WTC11 (cell line): ENCODE measurements at regions not wholly inside any gene's neighbourhood (a gene's known extent, or its start where the extent isn't known, plus 50 kb on each side); places are given as distances from the start of the nearest gene placed in this dataset.

Source experiments
- ATF3 ChIP-seq: sonication (generic); formaldehyde crosslinking; conservative IDR thresholded peaks from 2 replicates; pipeline ENCODE4 v1.8.1; 2022; ENCODE audit warnings: mild to moderate bottlenecking, missing genetic modification reagents
- CBFB ChIP-seq: sonication (generic); formaldehyde crosslinking; IDR thresholded peaks from 2 replicates; pipeline ENCODE4 v1.8.1; 2022; ENCODE audit warnings: mild to moderate bottlenecking, low read depth, missing genetic modification reagents
- CREM ChIP-seq: sonication (generic); formaldehyde crosslinking; IDR thresholded peaks from 2 replicates; pipeline ENCODE4 v1.8.1; 2022; ENCODE audit warnings: mild to moderate bottlenecking, missing genetic modification reagents, moderate library complexity
- CTCF ChIP-seq: fragments of 200-600 bp; IDR thresholded peaks from 2 replicates; pipeline ENCODE4 v1.8.0; 2022; ENCODE audit warnings: antibody characterized with exemption
- ETV6 ChIP-seq: sonication (generic); formaldehyde crosslinking; IDR thresholded peaks from 2 replicates; pipeline ENCODE4 v1.8.1; 2022; ENCODE audit warnings: mild to moderate bottlenecking, missing genetic modification reagents
- FOXK1 ChIP-seq: sonication (generic); formaldehyde crosslinking; IDR thresholded peaks from 2 replicates; pipeline ENCODE4 v1.8.0; 2022; ENCODE audit warnings: mild to moderate bottlenecking, moderate library complexity, missing genetic modification reagents
- FOXP1 ChIP-seq: sonication (generic); formaldehyde crosslinking; IDR thresholded peaks from 2 replicates; pipeline ENCODE4 v1.8.0; 2022; ENCODE audit warnings: missing genetic modification reagents, mild to moderate bottlenecking, moderate library complexity, borderline replicate concordance
- GABPB1 ChIP-seq: sonication (generic); formaldehyde crosslinking; IDR thresholded peaks from 2 replicates; pipeline ENCODE4 v1.8.1; 2023; ENCODE audit warnings: mild to moderate bottlenecking, missing genetic modification reagents
- JUN ChIP-seq: sonication (generic); formaldehyde crosslinking; IDR thresholded peaks from 2 replicates; pipeline ENCODE4 v1.8.0; 2023; ENCODE audit warnings: mild to moderate bottlenecking, missing genetic modification reagents
- MAX ChIP-seq: sonication (generic); formaldehyde crosslinking; IDR thresholded peaks from 2 replicates; pipeline ENCODE4 v1.8.0; 2022; ENCODE audit warnings: mild to moderate bottlenecking, missing genetic modification reagents
- MLX ChIP-seq: sonication (generic); formaldehyde crosslinking; IDR thresholded peaks from 2 replicates; pipeline ENCODE4 v1.8.1; 2023; ENCODE audit warnings: mild to moderate bottlenecking, missing genetic modification reagents, moderate library complexity
- RORB ChIP-seq: fragments of 250-450 bp; sonication (Bioruptor Pico); IDR thresholded peaks from 2 replicates; pipeline ENCODE4 v1.9.0; 2021; ENCODE audit warnings: mild to moderate bottlenecking

GRCh38 chr3:181054538-181054937 lies 65.0 kb upstream of the DNAJC19 start:
- TF ChIP-seq CREM (CRISPR knock-in tag) (no peak), CTCF (no peak), ETV6 (CRISPR knock-in tag) (no peak), JUN (CRISPR knock-in tag) (no peak), CBFB (CRISPR knock-in tag) (no peak), RORB (no peak), MLX (CRISPR knock-in tag) (no peak), MAX (CRISPR knock-in tag) (no peak), FOXP1 (no peak), ATF3 (CRISPR knock-in tag) (no peak), GABPB1 (no peak), FOXK1 (CRISPR knock-in tag) (no peak)
